ENCODE measurements at regions not wholly inside any gene's neighbourhood (a gene's known extent, or its start where the extent isn't known, plus 50 kb on each side); places are given as distances from the start of the nearest gene placed in this dataset.

GRCh38 chr4:177108708-177109107, 201.0 kb upstream of the NEIL3 start:
- no peak for DNase-seq (ENCODE audit: low read depth in 3 of 3)

DNA sequence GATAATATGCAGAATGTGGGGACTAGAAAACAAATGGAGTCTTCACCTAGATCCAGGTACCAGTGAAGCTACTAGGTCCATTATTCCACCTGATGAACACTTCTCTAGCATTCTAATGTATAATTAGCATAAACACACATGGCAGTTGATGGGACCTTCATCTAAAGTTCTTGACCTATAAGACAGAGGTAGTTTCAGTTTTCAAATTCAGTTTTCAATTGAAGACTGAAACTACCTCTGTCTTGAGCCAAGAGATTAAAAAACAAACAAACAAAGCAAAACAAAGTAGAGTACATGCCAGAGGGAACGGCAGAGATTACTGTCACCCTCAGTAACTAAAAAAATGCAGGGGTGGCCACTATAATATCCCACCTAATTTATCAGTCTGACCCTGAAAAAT, 199.9 kb upstream of the NEIL3 start:
- DNase-seq (ENCODE audit: low read depth in 3 of 3) = no peak

GRCh38 chr4:177116161-177116560, 193.5 kb upstream of the NEIL3 start:
- no peak for DNase-seq (ENCODE audit: low read depth in 3 of 3)

- DNase-seq (ENCODE audit: low read depth in 3 of 3) = no peak
Measured at GRCh38 chr4:177117256-177117655, 192.4 kb upstream of the NEIL3 start.

GRCh38 chr4:177118596-177118995, 191.1 kb upstream of the NEIL3 start:
- DNase-seq (ENCODE audit: low read depth in 3 of 3) = no peak

DNA sequence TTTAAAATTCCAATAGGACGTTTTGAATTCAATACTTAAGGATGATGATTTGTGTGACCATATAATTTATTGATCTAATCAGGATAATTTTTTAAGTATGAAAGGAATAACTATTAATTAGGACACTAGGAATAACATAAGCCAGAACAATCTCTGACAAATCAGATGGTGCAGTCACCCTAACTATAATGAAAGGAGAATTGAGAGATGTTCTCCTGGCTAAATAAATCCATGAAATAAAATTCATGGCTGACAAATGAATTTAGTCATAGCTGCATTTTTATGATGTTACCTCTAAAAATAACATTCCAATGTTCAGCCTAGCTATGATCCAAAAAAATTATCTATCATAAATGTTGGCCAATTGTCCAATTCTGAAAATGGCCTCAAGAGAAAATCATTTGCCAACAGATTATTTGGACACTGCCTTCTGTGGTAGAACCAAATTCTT, 190.6 kb upstream of the NEIL3 start:
- DNase-seq (ENCODE audit: low read depth in 3 of 3) = no peak

DNA sequence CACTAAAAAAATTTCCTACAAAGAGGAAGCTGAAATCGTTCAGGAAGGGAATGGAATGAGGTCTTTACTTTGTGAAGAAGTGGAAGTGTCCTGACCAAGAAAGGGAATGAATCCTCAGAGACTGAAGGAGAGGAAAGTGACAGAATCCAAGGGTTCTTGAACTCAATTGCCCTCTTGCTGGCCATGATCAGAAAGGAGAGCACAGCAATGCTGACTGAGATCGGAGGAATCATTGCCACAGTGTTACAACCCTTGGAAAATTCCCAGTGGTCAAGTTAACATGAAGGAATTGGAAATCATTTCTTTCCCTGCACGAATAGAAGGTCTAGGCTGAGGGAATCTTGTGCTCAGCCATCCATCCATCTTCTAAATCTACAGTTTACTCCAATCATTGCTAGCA, 190.0 kb upstream of the NEIL3 start:
- DNase-seq (ENCODE audit: low read depth in 3 of 3) = no peak

DNA sequence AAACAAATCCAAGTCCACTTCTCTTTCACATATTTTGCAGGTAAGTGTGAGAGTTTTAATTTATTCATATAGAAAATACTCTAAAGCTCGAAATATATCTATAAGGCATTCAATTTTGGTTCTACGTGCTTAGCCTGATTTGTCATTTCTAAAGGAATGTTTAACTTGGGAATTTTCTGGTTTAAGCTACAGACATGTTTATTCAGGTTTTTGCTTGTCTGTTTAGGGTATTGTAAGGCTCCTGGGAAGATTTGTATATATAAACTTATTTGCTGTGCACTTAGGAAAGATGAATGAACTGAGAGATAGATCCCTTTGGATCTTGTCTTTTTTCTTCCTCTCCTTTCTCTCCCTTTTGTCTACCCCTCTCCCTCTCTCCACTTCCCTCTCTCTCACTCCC, 185.9 kb upstream of the NEIL3 start:
- no peak for DNase-seq (ENCODE audit: low read depth in 3 of 3)

GRCh38 chr4:177124349-177125064, 185.2 kb upstream of the NEIL3 start:
- no peak for DNase-seq (ENCODE audit: low read depth in 3 of 3)

DNA sequence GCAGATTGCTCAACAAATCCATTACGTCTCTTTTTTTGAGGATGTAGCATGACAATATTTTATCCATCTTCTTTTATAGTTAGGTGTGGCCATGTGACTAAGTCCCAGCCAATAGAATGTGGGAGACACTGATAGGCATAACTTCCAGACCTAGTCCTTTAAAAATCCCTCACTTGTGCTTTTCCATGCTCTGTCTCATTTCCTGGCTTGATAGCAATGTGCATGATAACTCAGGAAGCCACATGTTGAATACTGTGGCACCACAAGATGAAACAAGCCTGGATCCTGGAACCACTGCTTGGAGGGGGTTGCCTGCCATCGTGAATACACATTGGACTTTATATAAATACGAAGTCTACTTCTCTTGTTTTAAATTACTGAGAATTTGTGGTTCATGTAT, 184.0 kb upstream of the NEIL3 start:
- DNase-seq (ENCODE audit: low read depth in 3 of 3) = no peak

DNA sequence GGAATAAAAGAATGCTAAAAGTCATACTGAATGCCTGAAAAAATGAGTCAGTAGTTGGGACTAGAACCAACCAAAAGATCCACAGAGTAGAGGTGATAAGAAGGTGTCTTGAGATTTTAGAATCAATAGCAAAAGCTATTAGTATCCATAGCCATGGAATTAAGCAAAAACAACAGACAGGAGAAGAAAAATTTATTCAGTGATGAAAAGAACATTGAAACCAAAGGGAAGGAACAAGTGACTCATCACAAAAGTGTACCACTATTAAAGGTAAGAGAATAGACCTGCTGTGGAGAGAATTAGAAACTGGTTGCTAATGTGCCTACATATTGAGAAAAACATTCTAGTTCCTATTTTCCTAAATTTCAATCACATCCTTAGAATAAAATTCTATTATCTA, 182.0 kb upstream of the NEIL3 start:
- DNase-seq (ENCODE audit: low read depth in 3 of 3) = no peak

- no peak for DNase-seq (ENCODE audit: low read depth in 3 of 3)
Measured at GRCh38 chr4:177128306-177128705, 181.4 kb upstream of the NEIL3 start.

DNA sequence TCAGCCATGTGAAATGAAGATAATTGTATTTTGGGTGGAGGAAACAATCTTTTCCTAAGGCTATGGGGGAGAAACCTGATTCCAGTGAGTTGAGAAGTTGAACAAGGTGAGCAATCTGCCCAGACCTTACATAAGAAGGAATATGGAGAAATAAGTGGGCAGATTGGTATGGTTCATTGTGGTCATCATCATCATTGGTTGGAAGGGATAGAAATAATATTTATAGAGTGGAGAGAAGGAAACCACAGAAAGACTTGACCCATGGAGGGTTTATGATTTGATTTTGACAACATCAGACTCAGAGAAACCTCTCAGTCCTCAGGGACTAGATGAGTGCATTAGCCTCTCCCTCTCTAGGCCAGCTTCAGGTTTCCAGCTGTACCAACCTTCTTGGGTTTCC, 177.9 kb upstream of the NEIL3 start:
- DNase-seq (ENCODE audit: low read depth in 3 of 3) = no peak

DNA sequence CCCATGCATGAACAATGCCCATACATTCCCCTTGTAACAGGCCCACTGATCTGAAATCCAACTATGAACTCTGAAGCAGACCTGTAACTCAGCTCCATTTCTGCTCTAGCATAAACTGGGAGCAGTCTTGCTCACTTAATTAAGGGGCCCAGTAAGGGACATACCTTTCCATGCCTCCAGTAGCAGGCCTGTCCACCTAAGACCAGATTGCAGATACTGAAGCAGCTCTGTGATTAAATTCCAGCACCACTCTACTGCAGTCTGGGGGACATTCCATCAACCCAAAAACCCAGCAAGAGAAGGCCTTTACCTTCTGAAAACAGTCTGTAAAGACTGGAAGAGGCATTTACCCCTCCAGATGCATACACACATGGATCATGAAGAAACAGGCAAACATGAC, 162.0 kb upstream of the NEIL3 start:
- no peak for DNase-seq (ENCODE audit: low read depth in 3 of 3)

GRCh38 chr4:177155454-177155853, 154.2 kb upstream of the NEIL3 start:
- DNase-seq (ENCODE audit: low read depth in 3 of 3) = no peak

DNA sequence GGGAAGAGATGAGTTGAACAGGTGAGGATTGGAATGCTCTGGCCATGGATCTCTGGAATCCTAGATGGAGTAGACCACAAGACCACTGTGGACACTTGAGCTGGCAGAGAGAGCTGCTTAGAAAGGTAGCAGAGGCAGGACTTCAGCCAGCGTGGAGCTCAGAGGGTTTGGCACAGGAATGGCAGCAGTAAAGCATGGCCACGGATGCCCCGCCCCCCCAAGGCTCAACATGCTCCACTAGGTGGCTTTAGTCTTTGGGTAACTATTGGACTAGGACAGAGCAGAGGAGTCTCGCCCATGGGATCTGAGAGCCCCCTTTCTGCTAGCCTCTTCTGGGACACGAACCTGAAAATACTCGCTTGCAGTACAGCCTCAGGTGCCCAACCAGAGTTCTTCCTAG, 150.1 kb upstream of the NEIL3 start:
- DNase-seq (ENCODE audit: low read depth in 3 of 3) = no peak

DNA sequence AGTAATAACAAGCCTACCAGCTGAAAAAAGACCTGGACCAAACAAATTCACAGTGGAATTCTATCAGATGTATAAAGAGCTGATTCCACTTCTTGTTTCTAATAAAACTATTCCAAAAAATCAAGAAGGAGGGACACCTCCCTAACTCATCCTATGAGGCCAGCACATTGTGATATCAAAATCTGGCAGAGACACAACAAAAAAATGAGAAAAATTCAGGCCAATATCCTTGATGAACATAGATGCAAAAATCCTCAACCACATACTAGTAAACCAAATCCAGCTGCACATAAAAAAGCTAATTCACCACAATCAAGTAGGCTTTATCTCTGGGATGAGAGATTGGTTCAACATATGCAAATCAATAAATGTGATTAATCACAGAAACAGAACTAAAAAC, 147.9 kb upstream of the NEIL3 start:
- DNase-seq (ENCODE audit: low read depth in 3 of 3) = no peak

- DNase-seq (ENCODE audit: low read depth in 3 of 3) = no peak
Measured at GRCh38 chr4:177163532-177163931, 146.1 kb upstream of the NEIL3 start.

GRCh38 chr4:177171588-177171987, 138.1 kb upstream of the NEIL3 start:
- no peak for DNase-seq (ENCODE audit: low read depth in 3 of 3)

DNA sequence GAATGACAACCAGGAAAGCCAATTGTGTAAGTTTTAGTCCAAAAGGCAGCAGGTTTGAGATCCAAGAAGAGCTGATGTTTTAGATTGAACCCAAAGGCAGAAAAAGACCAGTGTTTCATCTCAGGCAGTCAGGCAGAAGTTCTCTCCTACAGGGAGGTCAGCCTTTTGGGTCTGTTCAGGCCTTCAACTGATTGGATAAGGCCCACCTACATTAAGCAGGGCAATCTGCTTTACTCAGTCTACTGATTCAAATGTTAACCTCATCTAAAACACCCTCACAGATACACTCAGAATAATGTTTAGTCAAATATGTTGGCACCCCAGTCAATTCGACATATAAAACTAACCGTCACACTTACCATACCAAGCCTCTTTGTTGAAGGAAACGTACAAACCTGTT, 134.2 kb upstream of the NEIL3 start:
- DNase-seq (ENCODE audit: low read depth in 3 of 3) = no peak

DNA sequence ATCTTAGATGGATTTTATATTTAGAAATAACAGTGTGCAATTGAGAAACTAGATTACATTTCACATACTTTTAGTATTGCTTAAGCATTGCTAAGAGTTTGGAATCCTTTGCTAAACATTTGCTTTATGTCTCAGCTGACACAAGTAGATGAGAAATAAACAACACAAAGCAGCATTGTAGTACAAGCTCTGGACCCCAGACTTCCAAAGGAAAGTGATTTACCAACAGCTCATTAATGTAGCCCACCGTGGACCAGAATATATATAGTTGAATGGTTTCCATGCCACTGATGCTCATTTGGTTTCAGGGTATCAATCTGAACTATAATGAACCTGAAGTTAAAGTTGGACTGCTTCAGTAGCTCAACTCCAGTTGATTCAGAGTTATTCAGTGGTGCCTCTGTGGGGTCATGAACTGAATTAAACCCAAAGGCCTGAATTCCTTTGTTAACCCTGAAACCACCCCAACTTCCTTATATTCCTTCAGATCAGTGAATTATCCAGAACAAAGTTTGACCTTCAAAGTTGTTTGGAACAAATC, 132.1 kb upstream of the NEIL3 start:
- DNase-seq (ENCODE audit: low read depth in 3 of 3) = no peak

DNA sequence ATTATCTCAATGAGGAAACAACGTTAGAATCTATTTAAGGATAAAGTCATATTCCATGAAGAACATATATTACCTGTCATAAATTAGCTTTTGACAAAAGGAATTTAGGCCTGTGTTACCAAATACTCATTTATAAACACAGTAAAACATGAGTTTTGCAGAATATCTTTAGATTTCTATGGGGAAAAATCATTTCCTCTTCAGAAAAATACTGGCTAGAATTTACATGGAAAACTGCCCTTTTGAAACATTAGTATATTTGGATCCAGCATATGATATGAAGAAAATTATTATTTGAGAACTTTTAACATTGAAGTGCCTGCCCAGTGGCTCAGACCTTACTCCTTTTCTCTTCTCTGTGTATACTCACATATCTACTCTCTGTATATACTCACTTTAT, 131.4 kb upstream of the NEIL3 start:
- DNase-seq (ENCODE audit: low read depth in 3 of 3) = no peak

DNA sequence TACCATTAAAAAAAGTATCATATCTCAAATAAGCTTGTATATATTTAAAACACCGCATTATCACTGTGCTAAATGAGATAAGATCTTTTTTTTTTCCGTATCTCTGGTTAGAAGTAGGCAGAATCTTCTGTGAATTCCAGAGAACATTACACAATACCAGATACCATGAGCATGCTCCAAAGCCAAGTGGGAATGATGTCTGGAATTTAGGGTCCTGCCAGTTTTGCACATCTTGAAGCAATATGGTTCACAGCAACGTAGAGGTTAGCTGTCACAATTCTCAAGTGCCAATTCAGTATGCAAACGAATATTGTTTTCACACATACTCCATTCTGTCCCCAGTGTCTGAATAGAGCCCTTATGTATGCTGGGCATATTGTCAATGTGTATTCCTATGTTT, 127.5 kb upstream of the NEIL3 start:
- no peak for DNase-seq (ENCODE audit: low read depth in 3 of 3)

- DNase-seq (ENCODE audit: low read depth in 3 of 3) = no peak
Measured at GRCh38 chr4:177182728-177183127, 126.9 kb upstream of the NEIL3 start.

Measured in stimulated activated CD4-positive, alpha-beta T cell treated with anti-CD3 and anti-CD28 coated beads, TNF-alpha, amount 100 ng/mL, for 4 hours (primary cell).